HG03108 (cell line): ENCODE measurements at regions not wholly inside any gene's neighbourhood (a gene's known extent, or its start where the extent isn't known, plus 50 kb on each side); places are given as distances from the start of the nearest gene placed in this dataset.
"Not testable (repeated sequence)": the region's sequence is repeated elsewhere in the genome, so short reads cannot be mapped to it uniquely, and the experiment has no call there.

Experiments used
- ATAC-seq: cut with Tn5 transposase; IDR thresholded peaks from one replicate; pipeline ENCODE4 v1.9.1; 2021; ENCODE audit warnings: moderate library complexity; ENCODE audit not compliant: unreplicated experiment

DNA sequence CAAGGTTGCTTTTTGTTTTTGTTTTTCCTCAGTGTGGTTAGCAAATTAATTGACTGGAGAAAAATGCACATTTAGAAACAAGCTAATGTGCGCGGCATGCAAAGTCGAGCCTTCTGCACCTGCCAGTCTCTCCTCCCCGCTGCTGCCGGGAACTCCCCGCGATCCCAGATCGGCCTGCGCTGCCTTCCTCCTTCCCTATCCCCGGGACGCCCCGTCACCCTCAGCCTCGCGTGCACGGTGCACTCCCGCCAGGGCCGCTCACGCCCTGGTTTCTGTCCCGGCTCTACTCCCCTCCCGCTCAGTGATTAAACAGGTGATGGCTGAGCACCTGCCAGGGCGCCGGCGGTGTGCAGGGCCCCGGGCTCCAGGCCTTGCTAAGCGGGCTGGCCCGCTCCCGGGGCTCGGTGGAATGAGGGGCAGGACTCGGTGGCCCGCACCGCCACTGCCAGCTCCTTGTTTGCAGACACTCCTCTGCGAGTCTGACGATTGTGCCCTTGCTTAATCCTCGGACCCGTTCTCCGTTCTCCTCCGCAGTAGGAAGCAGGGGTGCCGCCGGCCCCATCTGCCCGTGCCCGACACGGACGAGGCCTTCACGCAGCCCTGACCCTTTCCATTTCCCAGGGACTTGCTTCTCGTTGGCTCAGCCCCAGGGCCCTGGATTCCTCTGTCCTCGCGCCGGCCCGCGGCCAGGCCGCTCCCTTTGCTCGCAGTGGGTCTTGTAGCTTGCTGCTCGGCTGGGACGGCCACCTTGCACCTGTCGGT lies 143.4 kb downstream of the TRIML1 start:
- ATAC-seq: no peak

DNA sequence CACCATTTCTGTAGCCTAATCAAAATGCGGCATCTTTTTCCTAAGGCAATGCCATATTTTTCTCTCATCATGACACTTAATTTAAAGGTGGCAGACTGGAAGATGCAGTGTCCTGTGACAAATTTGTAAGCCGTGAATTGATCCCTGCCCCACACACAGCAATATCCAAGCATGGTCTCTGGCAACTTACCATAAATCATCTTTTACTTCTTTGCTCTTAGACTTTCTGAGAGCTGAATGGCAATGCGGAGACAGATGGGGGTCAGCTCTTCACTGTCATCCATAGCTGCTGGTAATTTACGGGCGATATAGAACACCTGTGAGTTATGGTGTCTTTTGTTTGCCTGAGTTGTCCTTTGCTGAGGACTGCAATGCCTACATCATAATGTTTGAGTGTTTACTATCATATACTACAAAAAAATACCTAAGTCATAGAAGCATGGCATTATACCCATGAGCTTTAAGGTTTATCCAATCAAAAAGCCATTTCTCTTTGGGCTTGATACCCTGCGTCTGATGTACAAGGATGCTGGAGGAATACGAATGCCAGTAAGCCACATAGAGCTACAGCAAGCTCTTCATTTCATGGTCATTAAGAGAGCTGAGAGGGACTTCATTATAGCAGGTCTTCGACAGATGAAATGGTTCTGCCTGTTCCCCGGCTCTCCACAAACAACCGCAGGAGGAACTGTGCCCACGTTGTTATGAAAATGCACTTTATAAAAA lies 148.1 kb downstream of the TRIML1 start:
- no peak for ATAC-seq

DNA sequence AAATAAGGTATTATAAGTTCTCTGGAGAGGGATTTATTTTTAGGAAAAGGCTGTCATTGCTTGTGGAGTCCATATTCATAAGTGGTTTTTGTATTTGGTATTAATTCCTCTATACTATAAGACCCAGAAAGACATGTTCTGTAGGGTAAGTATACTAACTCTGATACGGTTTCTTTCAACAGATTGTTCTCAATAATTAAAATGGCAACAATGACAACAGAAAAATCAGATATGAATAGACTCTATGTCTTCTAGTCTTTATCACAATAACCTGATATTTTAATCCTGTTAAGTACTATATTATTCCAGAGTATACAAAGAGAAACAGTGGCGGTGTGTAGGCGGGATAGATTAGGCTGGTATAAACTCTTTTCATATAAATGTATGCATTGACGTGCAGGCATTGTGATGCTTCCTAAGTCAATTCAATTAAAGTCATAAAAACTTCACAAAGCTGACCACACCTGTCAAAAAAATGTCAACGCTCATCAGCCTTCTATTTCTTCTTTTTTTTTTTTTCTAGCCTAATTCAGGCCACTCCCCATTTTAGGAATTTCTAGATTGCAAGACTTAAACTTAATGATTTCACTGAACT lies 150.4 kb downstream of the TRIML1 start:
- no peak for ATAC-seq

DNA sequence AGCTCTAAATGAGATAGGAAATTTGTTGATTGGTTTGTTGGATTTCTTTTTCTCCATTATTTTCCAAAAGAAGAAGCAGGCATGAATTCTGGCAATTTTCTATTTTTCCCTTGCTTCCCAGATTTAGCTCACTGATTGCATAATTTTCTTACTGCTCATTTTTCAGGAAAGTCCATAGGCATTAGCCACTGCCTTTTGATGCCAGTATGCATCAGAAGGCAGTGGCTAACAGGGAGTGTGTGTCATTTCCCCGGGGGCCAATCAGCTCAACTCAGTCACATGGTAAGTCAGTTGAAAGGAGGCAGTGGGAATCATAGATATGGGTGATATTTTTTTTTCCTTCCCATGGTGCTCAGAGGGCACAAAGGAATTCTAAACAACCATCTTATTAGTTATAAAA lies 156.7 kb downstream of the TRIML1 start:
- no peak for ATAC-seq

DNA sequence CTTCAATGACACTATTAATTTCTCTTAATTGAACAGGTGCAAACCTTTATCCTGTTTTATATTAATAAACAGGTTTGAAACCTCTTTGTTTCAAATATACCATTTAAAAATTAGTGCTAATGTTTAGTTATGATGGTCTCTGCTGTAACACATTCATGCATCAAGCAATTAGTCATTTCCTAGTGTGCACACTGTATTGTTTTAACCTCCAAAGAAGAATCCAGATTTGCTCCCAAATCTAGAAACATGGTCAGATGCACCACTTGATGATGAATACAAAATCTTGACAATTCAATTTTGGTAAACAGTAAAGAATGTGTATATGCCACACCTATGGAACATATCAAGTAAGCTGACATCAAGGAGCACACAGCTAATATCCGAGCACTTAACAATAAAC lies 157.1 kb downstream of the TRIML1 start:
- no peak for ATAC-seq

- no peak for ATAC-seq
These were observed 158.6 kb downstream of the TRIML1 start for GRCh38 chr4:188297873-188298272.

GRCh38 chr4:188299161-188299560 lies 159.9 kb downstream of the TRIML1 start:
- no peak for ATAC-seq

DNA sequence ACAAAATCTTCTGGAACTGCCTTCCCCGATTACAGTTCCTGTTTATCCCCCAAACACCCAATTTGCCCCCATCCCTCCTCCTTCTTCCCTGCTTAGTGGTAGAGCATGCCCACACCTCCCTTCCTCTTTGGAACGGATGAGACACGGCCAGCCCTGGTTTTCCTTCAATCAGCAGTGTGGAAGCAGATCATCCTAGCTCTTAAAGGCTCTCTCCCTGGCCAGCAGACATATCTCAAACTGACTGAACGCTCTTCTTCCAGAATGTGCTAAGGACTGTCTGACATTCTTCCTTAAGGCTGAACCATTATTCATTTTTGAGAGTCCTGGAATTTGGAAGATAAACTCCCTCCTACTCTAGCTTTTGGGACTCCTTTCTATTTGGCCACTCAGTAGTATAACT lies 161.1 kb downstream of the TRIML1 start:
- ATAC-seq: no peak

GRCh38 chr4:188305690-188306089 lies 166.4 kb downstream of the TRIML1 start:
- ATAC-seq: no peak

DNA sequence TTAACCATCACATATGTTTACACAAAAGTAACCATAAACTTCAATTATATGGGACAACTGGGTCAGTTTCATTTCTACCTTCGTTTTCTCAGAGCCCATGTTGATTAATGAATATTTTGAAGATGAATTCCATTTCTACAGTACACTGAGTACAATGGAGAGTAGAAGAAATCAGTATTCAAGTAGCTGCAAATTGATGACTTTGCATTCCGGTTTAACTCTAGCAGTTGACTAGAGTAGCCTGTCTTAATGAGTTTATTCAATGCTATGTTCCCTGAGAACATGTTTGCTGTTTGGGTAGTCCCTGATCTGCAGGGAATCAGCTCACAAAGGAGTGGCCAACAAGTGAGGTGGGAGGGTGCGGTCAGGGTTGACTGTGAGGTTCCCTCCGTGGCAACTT lies 168.3 kb downstream of the TRIML1 start:
- ATAC-seq: no peak

DNA sequence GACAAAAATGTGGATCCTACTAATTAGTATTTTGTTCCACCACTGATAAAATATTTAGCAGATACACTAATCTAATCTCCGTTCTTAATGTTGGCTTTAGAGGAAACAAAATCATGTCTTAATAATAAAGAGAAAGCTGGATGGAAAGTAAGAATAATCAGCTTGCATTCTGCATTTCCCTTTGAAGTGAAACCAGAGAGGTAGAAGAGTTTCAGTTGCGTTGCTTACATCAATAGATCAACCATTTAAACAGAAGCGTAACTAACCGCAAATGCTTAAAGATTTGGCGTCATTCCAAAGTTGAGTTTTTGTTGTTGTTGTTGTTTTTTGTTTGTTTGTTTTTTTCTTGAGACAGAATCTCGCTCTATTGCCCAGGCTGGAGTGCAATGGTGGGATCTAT lies 168.9 kb downstream of the TRIML1 start:
- ATAC-seq: no peak

GRCh38 chr4:188316391-188316790 lies 177.2 kb downstream of the TRIML1 start:
- no peak for ATAC-seq

GRCh38 chr4:188328966-188329365 lies 189.7 kb downstream of the TRIML1 start:
- no peak for ATAC-seq

- ATAC-seq: no peak
These were observed 190.3 kb downstream of the TRIML1 start for GRCh38 chr4:188329521-188329920.

- ATAC-seq: no peak
These were observed 193.0 kb downstream of the TRIML1 start for GRCh38 chr4:188332265-188332664.

GRCh38 chr4:188336891-188337290 lies 197.7 kb downstream of the TRIML1 start:
- ATAC-seq: no peak

DNA sequence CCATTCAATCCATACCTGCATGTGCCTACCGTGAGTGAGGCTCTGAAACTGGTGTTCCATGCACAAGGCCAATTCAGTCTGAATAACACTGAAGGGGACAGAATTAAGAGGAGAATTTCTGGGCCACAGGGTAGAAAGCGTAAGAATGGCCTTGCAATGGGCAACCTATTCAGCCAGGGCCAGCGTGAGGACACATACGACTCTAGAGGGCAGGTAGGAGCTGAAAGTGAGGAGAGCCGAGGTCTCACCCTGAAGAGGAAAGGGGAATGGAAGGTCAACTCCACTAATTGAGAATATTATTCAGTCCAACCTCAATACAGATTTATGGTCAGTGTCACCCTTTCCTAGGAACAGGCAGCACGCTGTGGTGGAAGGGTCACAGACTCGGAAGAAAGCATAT lies 202.2 kb downstream of the TRIML1 start:
- no peak for ATAC-seq

DNA sequence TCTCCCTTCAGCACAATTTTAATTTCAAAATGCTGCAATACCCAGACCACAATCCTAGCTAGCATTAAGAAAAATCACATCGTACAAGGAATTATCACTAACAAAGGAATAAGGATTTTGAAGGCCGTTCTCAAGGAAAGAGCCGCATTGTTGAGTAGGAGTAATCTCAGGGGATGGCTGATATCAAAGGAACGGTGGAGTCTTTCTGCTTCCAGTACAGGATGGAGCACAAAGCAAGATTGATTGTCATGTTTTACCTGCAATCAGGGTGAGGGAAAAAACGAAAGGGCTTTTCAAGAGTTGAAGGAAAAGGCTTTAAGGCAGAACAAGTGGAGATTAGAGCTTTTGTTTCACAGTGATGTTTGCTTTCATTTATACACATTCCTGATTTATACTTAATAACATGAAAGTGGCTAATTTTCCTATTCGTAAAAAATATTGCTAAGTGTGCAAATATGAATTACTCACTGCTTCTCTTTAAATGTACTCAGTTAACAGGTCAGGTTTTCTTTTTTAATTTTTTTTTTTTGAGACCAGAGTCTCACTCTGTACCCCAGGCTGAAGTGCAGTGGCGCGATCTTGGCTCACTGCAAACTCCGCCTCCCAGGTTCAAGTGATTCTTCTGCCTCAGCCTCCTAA lies 207.0 kb downstream of the TRIML1 start:
- no peak for ATAC-seq

DNA sequence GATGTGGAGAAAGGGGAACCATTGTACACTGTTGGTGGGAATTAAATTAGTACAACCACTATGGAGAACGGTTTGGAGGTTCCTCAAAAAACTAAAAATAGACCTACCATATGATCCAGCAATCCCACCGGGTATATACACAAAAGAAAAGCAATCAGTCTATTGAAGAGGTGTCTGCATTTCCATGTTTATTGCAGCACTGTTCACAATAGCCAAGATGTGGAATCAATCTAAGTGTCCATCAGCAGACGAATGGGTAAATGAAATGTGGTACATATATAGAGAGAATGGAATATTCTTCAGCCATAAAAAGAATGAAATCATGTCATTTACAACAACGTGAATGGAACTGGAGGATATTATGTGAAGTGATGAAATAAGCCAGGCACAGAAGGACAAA lies 208.1 kb downstream of the TRIML1 start:
- no peak for ATAC-seq

DNA sequence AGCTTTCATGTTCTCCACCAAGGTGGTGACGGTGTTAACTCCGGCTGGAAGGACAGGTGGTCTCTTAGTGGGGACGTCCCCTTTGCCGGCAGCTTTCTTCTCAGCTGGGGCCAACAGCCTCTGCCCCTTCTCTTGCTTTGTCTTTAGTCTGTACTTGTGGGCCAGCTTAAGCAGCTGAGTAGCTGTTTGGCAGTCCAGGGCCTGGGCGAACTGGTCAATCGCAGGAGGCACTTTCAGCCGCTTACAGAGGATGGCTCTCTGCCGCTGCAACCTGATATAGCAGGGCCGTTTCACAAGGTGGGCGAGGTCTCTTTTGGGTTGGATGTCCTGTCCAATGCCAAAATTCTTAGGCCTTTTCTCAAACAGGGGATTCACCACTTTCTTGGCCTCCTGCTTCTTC lies 210.3 kb downstream of the TRIML1 start:
- ATAC-seq: not testable (repeated sequence)

- ATAC-seq: no peak
These were observed 224.0 kb downstream of the TRIML1 start for GRCh38 chr4:188363196-188363595.

GRCh38 chr4:188370777-188371176 lies 231.5 kb downstream of the TRIML1 start:
- no peak for ATAC-seq
